Stomach (tissue), 8 donors: ENCODE measurements at regions not wholly inside any gene's neighbourhood (a gene's known extent, or its start where the extent isn't known, plus 50 kb on each side); places are given as distances from the start of the nearest gene placed in this dataset.
"Not testable (repeated sequence)": the region's sequence is repeated elsewhere in the genome, so short reads cannot be mapped to it uniquely, and the experiment has no call there.

Experiments
- DNase-seq, 2 donors: peaks; one replicate each; pipeline versions ENCODE4 v3.0.0 to v3.0.0-alpha.2; 2013 to 2019
- H3K27ac ChIP-seq, 5 donors: fragments of 200-600 bp in 4 of 5; sonication (generic) in 4 of 5; one replicate each; pipeline ENCODE4 v1.5.1; 2013 to 2019; ENCODE audit warnings: mild to moderate bottlenecking in 1 of 5, moderate library complexity in 1 of 5
- H3K27me3 ChIP-seq, 3 donors: fragments of 200-600 bp; sonication (generic); one replicate each; pipeline ENCODE4 v1.5.1; 2017 to 2019; ENCODE audit warnings: mixed run types in 1 of 3
- H3K36me3 ChIP-seq, 4 donors: fragments of 200-600 bp; sonication (generic); 1 replicate in 3 of 4; 2 replicates in 1 of 4; pipeline ENCODE4 v1.5.1; 2016 to 2019
- H3K4me1 ChIP-seq, 4 donors: fragments of 200-600 bp; sonication (generic); one replicate each; pipeline ENCODE4 v1.5.1; 2016 to 2019
- H3K4me3 ChIP-seq, 4 donors: fragments of 200-600 bp; sonication (generic) in 3 of 4; one replicate each; pipeline ENCODE4 v1.5.1; 2016 to 2019; ENCODE audit warnings: mild to moderate bottlenecking in 1 of 4
- H3K9me3 ChIP-seq, 4 donors: fragments of 200-600 bp; sonication (generic); one replicate each; pipeline ENCODE4 v1.5.1; 2016 to 2019
- CTCF ChIP-seq, 7 experiments: fragments of 450-650 bp in 4 of 7; fragments of 200-600 bp in 3 of 7; sonication (generic) in 3 of 7; IDR thresholded peaks; one replicate each; pipeline ENCODE4 v1.5.1; 2016 to 2019; ENCODE audit warnings: antibody characterized with exemption in 7 of 7, control low read depth in 2 of 7, mild to moderate bottlenecking in 1 of 7
- EP300 ChIP-seq: sonication (generic); formaldehyde crosslinking; IDR thresholded peaks from one replicate; pipeline ENCODE4 v1.6.1; 2017; ENCODE audit warnings: antibody characterized with exemption
- POLR2A ChIP-seq, 4 donors: fragments of 450-650 bp; IDR thresholded peaks; one replicate each; pipeline ENCODE4 v1.6.1; 2016; ENCODE audit warnings: antibody characterized with exemption in 4 of 4, control low read depth in 2 of 4, mild to moderate bottlenecking in 1 of 4, moderate library complexity in 1 of 4
- POLR2AphosphoS5 ChIP-seq, 3 donors: sonication (generic); formaldehyde crosslinking; IDR thresholded peaks; one replicate each; pipeline ENCODE4 v1.6.1; 2016; ENCODE audit warnings: antibody characterized with exemption in 3 of 3
- WGBS, 5 donors: extraction: QIAGEN DNeasy Blood & Tissue Kit in 3 of 5; methylation state at CpG; one replicate each; pipeline versions ENCODE4 v1.1.5 to v1.1.7; 2013 to 2018; 5-methylcytosine and 5-hydroxymethylcytosine counted together
- intact Hi-C: fragments of 100-400 bp; cut with DNase I; formaldehyde crosslinking; loops from one replicate; pipeline ENCODE4 v1.15.1; 2023; ENCODE audit warnings: low total_unique reads
- donor health status: healthy with polysubstance abuse.
- donor health status: Bipolar disorder and iron deficiency.
- donor health status: healthy.

- Histone ChIP-seq H3K36me3 (no peaks in the 10 kb centered on the region), H3K27ac (no peak overlapping the region), H3K4me3 (no peak overlapping the region), H3K4me1 (no peaks in the 10 kb centered on the region), H3K9me3 (no peaks in the 10 kb centered on the region), H3K27me3 (no peaks in the 10 kb centered on the region)
- TF ChIP-seq POLR2A (IDR thresholded peaks at IDR 0.05) (no peak), CTCF (IDR thresholded peaks at IDR 0.05) (no peak), EP300 (no peak), POLR2AphosphoS5 (IDR thresholded peaks at IDR 0.05) (no peak)
- no peak for DNase-seq
- intact Hi-C loops = no loop called here
Observed at GRCh38 chr4:64899563-64899962, 490.3 kb upstream of the TECRL start.

- WGBS, 5 donors = 70 to 97% (median 92%) methylated on average over 1 to 2 of the region's 2 CpGs
- DNase-seq, H3K4me3 ChIP-seq, H3K9me3 ChIP-seq, H3K27me3 ChIP-seq, H3K36me3 ChIP-seq, H3K27ac ChIP-seq, intact Hi-C loops, H3K4me1 ChIP-seq: not testable (repeated sequence)
Observed at GRCh38 chr4:64899030-64899429, 489.8 kb upstream of the TECRL start.

- TF ChIP-seq POLR2A (IDR thresholded peaks at IDR 0.05) (no peak), CTCF (IDR thresholded peaks at IDR 0.05) (no peak), EP300 (no peak), POLR2AphosphoS5 (IDR thresholded peaks at IDR 0.05) (no peak)
- Histone ChIP-seq H3K27me3 (no peaks in the 10 kb centered on the region), H3K4me1 (no peaks in the 10 kb centered on the region), H3K9me3 (no peaks in the 10 kb centered on the region), H3K36me3 (no peaks in the 10 kb centered on the region), H3K27ac (no peak overlapping the region), H3K4me3 (no peak overlapping the region)
- WGBS, 5 donors = 67 to 80% (median 77%) methylated on average over 4 of the region's 4 CpGs
- intact Hi-C loops = no loop called here
- DNase-seq = no peak
Observed at GRCh38 chr4:64897683-64898082, 488.4 kb upstream of the TECRL start.

GRCh38 chr4:64895031-64895430 is 485.8 kb upstream of the TECRL start:
- no peak overlapping the region for H3K4me3 ChIP-seq
- H3K9me3 ChIP-seq = no peaks in the 10 kb centered on the region
- TF ChIP-seq CTCF (IDR thresholded peaks at IDR 0.05) (no peak), EP300 (no peak), POLR2AphosphoS5 (IDR thresholded peaks at IDR 0.05) (no peak), POLR2A (IDR thresholded peaks at IDR 0.05) (no peak)
- intact Hi-C loops = no loop called here
- no peak overlapping the region for H3K27ac ChIP-seq
- H3K27me3 ChIP-seq = no peaks in the 10 kb centered on the region
- no peaks in the 10 kb centered on the region for H3K4me1 ChIP-seq
- DNase-seq = no peak
- no peaks in the 10 kb centered on the region for H3K36me3 ChIP-seq

GRCh38 chr4:64893205-64893604 is 484.0 kb upstream of the TECRL start:
- no peak overlapping the region for H3K27ac ChIP-seq
- intact Hi-C loops = no loop called here
- no peak overlapping the region for H3K4me3 ChIP-seq
- DNase-seq = peak in 1 of 2 donors; percentile 5
- TF ChIP-seq POLR2AphosphoS5 (IDR thresholded peaks at IDR 0.05) = no peak
- TF ChIP-seq POLR2A (IDR thresholded peaks at IDR 0.05) = no peak
- TF ChIP-seq CTCF (IDR thresholded peaks at IDR 0.05) = no peak
- TF ChIP-seq EP300 = no peak
- whole genome bisulfite sequencing, 5 donors = 26 to 35% (median 28%) methylated on average over 5 of the region's 5 CpGs
- no peaks in the 10 kb centered on the region for H3K9me3 ChIP-seq
- no peaks in the 10 kb centered on the region for H3K36me3 ChIP-seq
- H3K4me1 ChIP-seq = no peaks in the 10 kb centered on the region
- H3K27me3 ChIP-seq = no peaks in the 10 kb centered on the region
